Cardiac muscle cell (in vitro differentiated cells and primary cell): ENCODE measurements at regions not wholly inside any gene's neighbourhood (a gene's known extent, or its start where the extent isn't known, plus 50 kb on each side); places are given as distances from the start of the nearest gene placed in this dataset.
A peak's percentile ranks its signal among the peaks of the same experiment; 100 is the strongest.

Experiments
- DNase-seq, 2 donors: peaks; one replicate each; pipeline versions ENCODE4 v3.0.0 to v3.0.0-alpha.2; 2010 to 2017; ENCODE audit warnings: low read depth in 1 of 2, low spot score in 1 of 2
- H3K27ac ChIP-seq: fragments of 200-600 bp; sonication (generic); 2 replicates; pipeline ENCODE4 v1.5.1; 2016
- H3K27me3 ChIP-seq: fragments of 200-600 bp; sonication (generic); 2 replicates; pipeline ENCODE4 v1.6.0; 2016; ENCODE audit warnings: control low read depth
- H3K36me3 ChIP-seq: fragments of 200-600 bp; sonication (generic); 2 replicates; pipeline ENCODE4 v1.5.1; 2016; ENCODE audit warnings: control low read depth
- H3K4me1 ChIP-seq: fragments of 200-600 bp; sonication (generic); 2 replicates; pipeline ENCODE4 v1.8.1; 2017; ENCODE audit warnings: low read depth, mild to moderate bottlenecking, mixed run types
- H3K4me3 ChIP-seq: fragments of 200-600 bp; sonication (generic); 2 replicates; pipeline ENCODE4 v1.5.1; 2016; ENCODE audit warnings: mild to moderate bottlenecking
- H3K9me3 ChIP-seq: fragments of 200-600 bp; sonication (generic); 2 replicates; pipeline ENCODE4 v1.5.1; 2017; ENCODE audit warnings: low read depth, mild to moderate bottlenecking, control low read depth
- CTCF ChIP-seq: IDR thresholded peaks from 2 replicates; pipeline ENCODE4 v1.5.1; 2012; ENCODE audit warnings: low read depth, mild to moderate bottlenecking, low read length

- peaks cover 4% of the 10 kb centered on the region for H3K4me1 ChIP-seq
- no peaks in the 10 kb centered on the region for H3K36me3 ChIP-seq
- H3K4me3 ChIP-seq, result no peak overlapping the region
- peaks cover 2% of the 10 kb centered on the region for H3K27me3 ChIP-seq
- H3K9me3 ChIP-seq, result no peaks in the 10 kb centered on the region
- no peak overlapping the region for H3K27ac ChIP-seq
- no peak for DNase-seq
- TF ChIP-seq CTCF, result no peak
Observed at GRCh38 chr2:104786821-104787220, 67.1 kb upstream of the POU3F3 start.

GRCh38 chr2:104787298-104788065, 66.4 kb upstream of the POU3F3 start:
- H3K27me3 ChIP-seq, result peaks cover 2% of the 10 kb centered on the region
- TF ChIP-seq CTCF, result no peak
- no peak overlapping the region for H3K4me3 ChIP-seq
- peaks cover 4% of the 10 kb centered on the region for H3K4me1 ChIP-seq
- H3K36me3 ChIP-seq, result no peaks in the 10 kb centered on the region
- no peaks in the 10 kb centered on the region for H3K9me3 ChIP-seq
- no peak overlapping the region for H3K27ac ChIP-seq
- DNase-seq, result no peak

GRCh38 chr2:104788742-104789455, 65.0 kb upstream of the POU3F3 start:
- no peak overlapping the region for H3K27ac ChIP-seq
- H3K4me3 ChIP-seq, result no peak overlapping the region
- TF ChIP-seq CTCF, result no peak
- DNase-seq, result no peak
- H3K36me3 ChIP-seq, result no peaks in the 10 kb centered on the region
- H3K9me3 ChIP-seq, result no peaks in the 10 kb centered on the region
- H3K4me1 ChIP-seq, result peaks cover 1% of the 10 kb centered on the region
- peaks cover 2% of the 10 kb centered on the region for H3K27me3 ChIP-seq

GRCh38 chr2:104790100-104790811, 63.7 kb upstream of the POU3F3 start:
- no peaks in the 10 kb centered on the region for H3K4me1 ChIP-seq
- peaks cover 2% of the 10 kb centered on the region for H3K27me3 ChIP-seq
- no peaks in the 10 kb centered on the region for H3K36me3 ChIP-seq
- H3K27ac ChIP-seq, result no peak overlapping the region
- no peaks in the 10 kb centered on the region for H3K9me3 ChIP-seq
- no peak for TF ChIP-seq CTCF
- H3K4me3 ChIP-seq, result no peak overlapping the region
- DNase-seq, result peak; percentile 0 to 30

GRCh38 chr2:104790901-104791495, 62.9 kb upstream of the POU3F3 start:
- TF ChIP-seq CTCF, result no peak
- Histone ChIP-seq H3K9me3 (no peaks in the 10 kb centered on the region), H3K36me3 (no peaks in the 10 kb centered on the region), H3K4me1 (no peaks in the 10 kb centered on the region), H3K27ac (no peak overlapping the region), H3K27me3 (peaks cover 2% of the 10 kb centered on the region), H3K4me3 (no peak overlapping the region)
- DNase-seq, result no peak
